A549 (cell line): ENCODE measurements at regions not wholly inside any gene's neighbourhood (a gene's known extent, or its start where the extent isn't known, plus 50 kb on each side); places are given as distances from the start of the nearest gene placed in this dataset.

Experiments used
- ATAC-seq, 2 experiments: fragments of 200-7000 bp in 1 of 2; fragments of >200 bp in 1 of 2; cut with Nextera tagmentation in 1 of 2; cut with Tn5 transposase in 1 of 2; 3 replicates each; pipeline versions ENCODE4 v1.8.0 to v1.9.1; 2018 to 2020; ENCODE audit warnings: mild to moderate bottlenecking in 1 of 2, moderate library complexity in 1 of 2
- CTCF ChIA-PET: fragments of 300-600 bp; sonication (Branson Sonifier 250); formaldehyde crosslinking; extraction: SDS; loops from one replicate; lab custom pipeline; 2021; ENCODE audit warnings: antibody characterized with exemption, inconsistent platforms; lab: Yijun Ruan, JAX
- POLR2A ChIA-PET: fragments of 350-600 bp; formaldehyde crosslinking; extraction: SDS; loops from one replicate; lab custom pipeline; 2021; ENCODE audit warnings: antibody characterized with exemption, inconsistent platforms; lab: Yijun Ruan, JAX
- DNase-seq, 2 experiments: peaks; one replicate each; pipeline versions ENCODE4 v3.0.0 to v3.0.0-alpha.2; 2011 to 2016; ENCODE audit warnings: low read depth in 1 of 2, low spot score in 1 of 2
- FAIRE-seq: peaks from 2 replicates; lab custom pipeline; 2011; peaks lifted over from hg19 to GRCh38; lab: Jason Lieb, UNC
- H3K27ac ChIP-seq, 2 experiments: fragments of >200 bp; sonication (Bioruptor Twin); formaldehyde crosslinking; 3 replicates each; pipeline ENCODE4 v1.5.1; 2016 to 2017
- H3K4me1 ChIP-seq: fragments of >200 bp; sonication (Bioruptor Twin); formaldehyde crosslinking; 3 replicates; pipeline ENCODE4 v1.6.1; 2016
- H3K4me2 ChIP-seq: fragments of >200 bp; sonication (Bioruptor Twin); formaldehyde crosslinking; 3 replicates; pipeline ENCODE4 v1.6.1; 2016
- H3K4me3 ChIP-seq: fragments of >200 bp; sonication (Bioruptor Twin); formaldehyde crosslinking; 3 replicates; pipeline ENCODE4 v1.5.1; 2016
- H3K9me3 ChIP-seq: fragments of >200 bp; sonication (Bioruptor Twin); formaldehyde crosslinking; 3 replicates; pipeline ENCODE4 v1.6.1; 2016
- BHLHE40 ChIP-seq: IDR thresholded peaks from 2 replicates; pipeline ENCODE4 v1.6.1; 2012; ENCODE audit warnings: low read depth, low read length, inconsistent platforms
- CHD2 ChIP-seq: fragments of 150-350 bp; IDR thresholded peaks from 2 replicates; pipeline ENCODE4 v1.6.1; 2014; ENCODE audit warnings: low read length; ENCODE audit not compliant: partially characterized antibody
- FOSL2 ChIP-seq, 2 experiments: fragments of 450-650 bp in 1 of 2; fragments of >200 bp in 1 of 2; sonication (Bioruptor Twin) in 1 of 2; formaldehyde crosslinking; IDR thresholded peaks; 2 replicates each; pipeline versions ENCODE4 v1.5.0 to v1.6.1; 2016 to 2020; ENCODE audit warnings: mild to moderate bottlenecking in 1 of 2, moderate library complexity in 1 of 2
- FOXS1 ChIP-seq: fragments of 250-450 bp; sonication (Bioruptor Pico); IDR thresholded peaks from 2 replicates; pipeline ENCODE4 v1.5.0; 2020; ENCODE audit warnings: mild to moderate bottlenecking, moderate library complexity
- HEYL ChIP-seq: fragments of 250-450 bp; sonication (Bioruptor Pico); IDR thresholded peaks from 2 replicates; pipeline ENCODE4 v1.8.0; 2021; ENCODE audit warnings: mild to moderate bottlenecking, moderate library complexity
- HOXA7 ChIP-seq: fragments of 250-450 bp; sonication (Bioruptor Pico); IDR thresholded peaks from 2 replicates; pipeline ENCODE4 v1.5.0; 2020; ENCODE audit warnings: mild to moderate bottlenecking, moderate library complexity
- JUN ChIP-seq, 2 experiments: fragments of >200 bp; sonication (Bioruptor Twin); formaldehyde crosslinking; IDR thresholded peaks; 2 replicates in 1 of 2; 3 replicates in 1 of 2; pipeline ENCODE4 v1.6.1; 2016 to 2017
- JUNB ChIP-seq: fragments of >200 bp; sonication (Bioruptor Twin); formaldehyde crosslinking; IDR thresholded peaks from 2 replicates; pipeline ENCODE4 v1.6.1; 2016
- KDM1A ChIP-seq: fragments of 200-600 bp; sonication (generic); IDR thresholded peaks from 2 replicates; pipeline ENCODE4 v1.6.1; 2016; ENCODE audit warnings: low read depth, mild to moderate bottlenecking
- KDM5A ChIP-seq: fragments of 200-600 bp; sonication (generic); IDR thresholded peaks from 2 replicates; pipeline ENCODE4 v1.6.1; 2016; ENCODE audit warnings: antibody characterized with exemption, mild to moderate bottlenecking
- NFE2L2 ChIP-seq: fragments of 150-350 bp; conservative IDR thresholded peaks from 2 replicates; pipeline ENCODE4 v1.6.1; 2014; ENCODE audit warnings: low read length
- PHF8 ChIP-seq: fragments of 200-600 bp; sonication (generic); IDR thresholded peaks from 2 replicates; pipeline ENCODE4 v1.6.1; 2016; ENCODE audit warnings: low read depth, mild to moderate bottlenecking, antibody characterized with exemption, moderate library complexity, borderline replicate concordance
- POLR2AphosphoS2 ChIP-seq: conservative IDR thresholded peaks from 2 replicates; pipeline ENCODE4 v1.6.1; 2012; ENCODE audit warnings: low read length, improper control_type of control experiment, inconsistent platforms
- RCOR1 ChIP-seq: fragments of 150-350 bp; IDR thresholded peaks from 2 replicates; pipeline ENCODE4 v1.6.1; 2014; ENCODE audit warnings: antibody characterized with exemption, low read length, low read depth
- RFX5 ChIP-seq: fragments of 450-650 bp; IDR thresholded peaks from 2 replicates; pipeline ENCODE4 v1.7.1; 2014; ENCODE audit warnings: antibody characterized with exemption, mild to moderate bottlenecking, moderate library complexity
- SREBF2 ChIP-seq: fragments of 450-650 bp; IDR thresholded peaks from 2 replicates; pipeline ENCODE4 v1.6.1; 2014; ENCODE audit warnings: mild to moderate bottlenecking, moderate library complexity
- ZC3H11A ChIP-seq: fragments of 450-650 bp; IDR thresholded peaks from 2 replicates; pipeline ENCODE4 v1.6.1; 2014; ENCODE audit warnings: antibody characterized with exemption, mild to moderate bottlenecking
- WGBS: methylation state at CpG from one replicate; pipeline ENCODE4 v1.1.6; 2017; ENCODE audit errors: missing lambda C conversion rate; 5-methylcytosine and 5-hydroxymethylcytosine counted together
- TF ChIP-seq, protein P1 (sequence below): fragments of 250-450 bp; sonication (Bioruptor Pico); IDR thresholded peaks from 2 replicates; pipeline ENCODE4 v1.5.0; 2020; ENCODE audit warnings: low read depth, mild to moderate bottlenecking, moderate library complexity
- TF ChIP-seq, protein P2 (sequence below): fragments of 250-450 bp; sonication (Bioruptor Pico); IDR thresholded peaks from 2 replicates; pipeline ENCODE4 v1.5.0; 2021; ENCODE audit warnings: mild to moderate bottlenecking, moderate library complexity, borderline replicate concordance
- TF ChIP-seq, protein P3 (sequence below): fragments of 150-350 bp; IDR thresholded peaks from 2 replicates; pipeline ENCODE4 v1.6.1; 2014; ENCODE audit warnings: low read depth, mild to moderate bottlenecking, low read length

- DNase-seq (no peak), ATAC-seq (no peak), FAIRE-seq (no peak)
- Histone ChIP-seq H3K4me2 (no peak overlapping the region), H3K9me3 (no peaks in the 10 kb centered on the region), H3K27ac (no peak overlapping the region), H3K4me1 (no peaks in the 10 kb centered on the region), H3K4me3 (no peak overlapping the region)
- ChIA-PET POLR2A (no interaction called here), CTCF (interaction anchor here (0.7 to 3.9 kb wide), 4 partner anchors 17 to 1051 kb away, joined by 3 to 19 read pairs (median 4); no protein-coding TSS in a partner anchor)
- 77% methylated on average over 5 of the region's 5 CpGs for WGBS
- TF ChIP-seq JUNB (no peak), CHD2 (no peak), KDM5A (no peak), SREBF2 (no peak), ZC3H11A (no peak), PHF8 (no peak), RCOR1 (no peak), HOXA7 (CRISPR knock-in tag) (no peak), FOXS1 (no peak), POLR2AphosphoS2 (no peak), KDM1A (no peak), BHLHE40 (no peak), RFX5 (no peak), JUN (IDR thresholded peaks at IDR 0.05) (no peak), HEYL (CRISPR knock-in tag) (no peak), FOSL2 (IDR thresholded peaks at IDR 0.05) (no peak), FOSL2 (CRISPR knock-in tag; IDR thresholded peaks at IDR 0.05) (no peak), NFE2L2 (no peak)
- TF ChIP-seq, protein P1, sequence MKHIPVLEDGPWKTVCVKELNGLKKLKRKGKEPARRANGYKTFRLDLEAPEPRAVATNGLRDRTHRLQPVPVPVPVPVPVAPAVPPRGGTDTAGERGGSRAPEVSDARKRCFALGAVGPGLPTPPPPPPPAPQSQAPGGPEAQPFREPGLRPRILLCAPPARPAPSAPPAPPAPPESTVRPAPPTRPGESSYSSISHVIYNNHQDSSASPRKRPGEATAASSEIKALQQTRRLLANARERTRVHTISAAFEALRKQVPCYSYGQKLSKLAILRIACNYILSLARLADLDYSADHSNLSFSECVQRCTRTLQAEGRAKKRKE (CRISPR knock-in tag): no peak
- TF ChIP-seq, protein P2, sequence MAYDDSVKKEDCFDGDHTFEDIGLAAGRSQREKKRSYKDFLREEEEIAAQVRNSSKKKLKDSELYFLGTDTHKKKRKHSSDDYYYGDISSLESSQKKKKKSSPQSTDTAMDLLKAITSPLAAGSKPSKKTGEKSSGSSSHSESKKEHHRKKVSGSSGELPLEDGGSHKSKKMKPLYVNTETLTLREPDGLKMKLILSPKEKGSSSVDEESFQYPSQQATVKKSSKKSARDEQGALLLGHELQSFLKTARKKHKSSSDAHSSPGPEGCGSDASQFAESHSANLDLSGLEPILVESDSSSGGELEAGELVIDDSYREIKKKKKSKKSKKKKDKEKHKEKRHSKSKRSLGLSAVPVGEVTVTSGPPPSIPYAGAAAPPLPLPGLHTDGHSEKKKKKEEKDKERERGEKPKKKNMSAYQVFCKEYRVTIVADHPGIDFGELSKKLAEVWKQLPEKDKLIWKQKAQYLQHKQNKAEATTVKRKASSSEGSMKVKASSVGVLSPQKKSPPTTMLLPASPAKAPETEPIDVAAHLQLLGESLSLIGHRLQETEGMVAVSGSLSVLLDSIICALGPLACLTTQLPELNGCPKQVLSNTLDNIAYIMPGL (CRISPR knock-in tag): no peak
- TF ChIP-seq, protein P3, sequence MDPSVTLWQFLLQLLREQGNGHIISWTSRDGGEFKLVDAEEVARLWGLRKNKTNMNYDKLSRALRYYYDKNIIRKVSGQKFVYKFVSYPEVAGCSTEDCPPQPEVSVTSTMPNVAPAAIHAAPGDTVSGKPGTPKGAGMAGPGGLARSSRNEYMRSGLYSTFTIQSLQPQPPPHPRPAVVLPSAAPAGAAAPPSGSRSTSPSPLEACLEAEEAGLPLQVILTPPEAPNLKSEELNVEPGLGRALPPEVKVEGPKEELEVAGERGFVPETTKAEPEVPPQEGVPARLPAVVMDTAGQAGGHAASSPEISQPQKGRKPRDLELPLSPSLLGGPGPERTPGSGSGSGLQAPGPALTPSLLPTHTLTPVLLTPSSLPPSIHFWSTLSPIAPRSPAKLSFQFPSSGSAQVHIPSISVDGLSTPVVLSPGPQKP: no peak
- TF ChIP-seq, all 56 proteins: peak for 0
Measured at GRCh38 chr14:54346257-54346656, 50.5 kb upstream of the CDKN3 start.
